ENCODE measurements at regions not wholly inside any gene's neighbourhood (a gene's known extent, or its start where the extent isn't known, plus 50 kb on each side); places are given as distances from the start of the nearest gene placed in this dataset.

DNA sequence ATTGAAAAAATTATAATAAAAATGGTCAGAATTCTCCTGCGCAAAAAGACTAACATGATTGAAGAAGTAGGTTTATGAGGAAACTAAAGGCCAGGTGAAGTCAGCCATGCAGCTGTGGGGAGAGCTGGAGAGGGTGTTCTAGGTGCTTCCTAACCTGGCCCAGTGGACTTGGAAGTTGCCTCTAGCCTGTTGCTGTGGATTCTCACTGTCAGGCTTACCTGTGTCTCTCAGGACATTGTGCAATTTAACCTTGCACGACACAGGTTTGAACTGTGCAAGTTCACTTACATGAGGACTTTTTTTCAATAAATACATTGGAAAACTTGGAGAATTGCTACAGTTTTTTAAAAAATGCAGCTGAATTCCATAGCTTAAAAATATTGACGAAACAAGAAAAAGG, 266.4 kb downstream of the CXCL12 start:
- no peak overlapping the region for H3K9ac ChIP-seq (ENCODE audit: control insufficient read depth, extremely low read depth, insufficient read depth, low read length)
- no peaks in the 10 kb centered on the region for H3K27me3 ChIP-seq (ENCODE audit: control insufficient read depth, extremely low read depth, insufficient read depth, low read length)
- H3K4me2 ChIP-seq (ENCODE audit: control insufficient read depth, extremely low read depth, insufficient read depth, low read depth, low read length) = no peak overlapping the region
- no peaks in the 10 kb centered on the region for H3K9me3 ChIP-seq (ENCODE audit: control insufficient read depth, low read depth, low read length)
- no peaks in the 10 kb centered on the region for H4K20me1 ChIP-seq (ENCODE audit: control insufficient read depth, extremely low read depth, insufficient read depth, low read length)
- DNase-seq (ENCODE audit: low read depth, low spot score) = no peak
- TF ChIP-seq EZH2 (IDR thresholded peaks at IDR 0.05; ENCODE audit: low read length) = no peak
- TF ChIP-seq, protein P1, sequence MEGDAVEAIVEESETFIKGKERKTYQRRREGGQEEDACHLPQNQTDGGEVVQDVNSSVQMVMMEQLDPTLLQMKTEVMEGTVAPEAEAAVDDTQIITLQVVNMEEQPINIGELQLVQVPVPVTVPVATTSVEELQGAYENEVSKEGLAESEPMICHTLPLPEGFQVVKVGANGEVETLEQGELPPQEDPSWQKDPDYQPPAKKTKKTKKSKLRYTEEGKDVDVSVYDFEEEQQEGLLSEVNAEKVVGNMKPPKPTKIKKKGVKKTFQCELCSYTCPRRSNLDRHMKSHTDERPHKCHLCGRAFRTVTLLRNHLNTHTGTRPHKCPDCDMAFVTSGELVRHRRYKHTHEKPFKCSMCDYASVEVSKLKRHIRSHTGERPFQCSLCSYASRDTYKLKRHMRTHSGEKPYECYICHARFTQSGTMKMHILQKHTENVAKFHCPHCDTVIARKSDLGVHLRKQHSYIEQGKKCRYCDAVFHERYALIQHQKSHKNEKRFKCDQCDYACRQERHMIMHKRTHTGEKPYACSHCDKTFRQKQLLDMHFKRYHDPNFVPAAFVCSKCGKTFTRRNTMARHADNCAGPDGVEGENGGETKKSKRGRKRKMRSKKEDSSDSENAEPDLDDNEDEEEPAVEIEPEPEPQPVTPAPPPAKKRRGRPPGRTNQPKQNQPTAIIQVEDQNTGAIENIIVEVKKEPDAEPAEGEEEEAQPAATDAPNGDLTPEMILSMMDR (optimal IDR thresholded peaks at IDR 0.05 in 1 of 3, IDR thresholded peaks at IDR 0.05 in 1 of 3, conservative IDR thresholded peaks at IDR 0.05 in 1 of 3; ENCODE audit: extremely low read depth in 1 of 3, insufficient read depth in 2 of 3, low read length in 3 of 3) = no peak
- no peaks in the 10 kb centered on the region for H3K36me3 ChIP-seq (ENCODE audit: control insufficient read depth in 2 of 2, extremely low read depth in 1 of 2, insufficient read depth in 2 of 2, low read length in 2 of 2)
- H3K79me2 ChIP-seq (ENCODE audit: control insufficient read depth, insufficient read depth, low read length) = no peaks in the 10 kb centered on the region
- no peaks in the 10 kb centered on the region for H3K4me1 ChIP-seq (ENCODE audit: control insufficient read depth, extremely low read depth, insufficient read depth, low read length)
- H3K27ac ChIP-seq (ENCODE audit: control insufficient read depth, insufficient read depth, low read length) = no peak overlapping the region
- H2AFZ ChIP-seq (ENCODE audit: control insufficient read depth, low read length) = no peak overlapping the region
- no peak overlapping the region for H3K4me3 ChIP-seq (ENCODE audit: control insufficient read depth in 2 of 3, extremely low read depth in 1 of 3, insufficient read depth in 2 of 3, low read depth in 1 of 3, low read length in 3 of 3)
- no peaks in the 10 kb centered on the region for H3K9me1 ChIP-seq (ENCODE audit: control insufficient read depth, extremely low read depth, insufficient read depth, low read length)
- dilution Hi-C loops (cut with MboI; ENCODE audit: extremely low pct_ligation_motif_present, low sequenced_read_pairs) = no loop called here
- FAIRE-seq = no peak

DNA sequence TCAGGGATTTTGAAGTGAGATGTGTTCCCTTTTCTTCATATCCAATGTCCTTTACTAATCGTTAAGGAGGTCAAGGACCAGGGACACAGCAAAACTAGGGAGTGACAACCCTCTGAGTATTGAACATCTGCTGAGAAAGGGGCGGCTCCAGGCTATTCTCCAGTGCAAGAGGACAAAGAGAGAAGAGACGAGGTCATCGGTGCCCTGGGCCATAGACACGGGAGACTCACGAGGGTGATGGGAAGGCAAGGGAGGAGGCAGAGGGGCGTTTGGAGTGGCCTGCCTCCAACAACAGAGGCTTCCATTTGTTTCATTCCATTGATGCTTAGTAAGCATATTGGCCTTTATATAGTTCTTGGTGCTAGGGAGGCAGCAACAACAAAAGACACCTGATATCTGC, 268.4 kb downstream of the CXCL12 start:
- no peaks in the 10 kb centered on the region for H3K4me1 ChIP-seq (ENCODE audit: control insufficient read depth, extremely low read depth, insufficient read depth, low read length)
- no peak overlapping the region for H3K27ac ChIP-seq (ENCODE audit: control insufficient read depth, insufficient read depth, low read length)
- no peak overlapping the region for H2AFZ ChIP-seq (ENCODE audit: control insufficient read depth, low read length)
- H3K4me2 ChIP-seq (ENCODE audit: control insufficient read depth, extremely low read depth, insufficient read depth, low read depth, low read length) = no peak overlapping the region
- DNase-seq (ENCODE audit: low read depth, low spot score) = no peak
- dilution Hi-C loops (cut with MboI; ENCODE audit: extremely low pct_ligation_motif_present, low sequenced_read_pairs) = no loop called here
- no peaks in the 10 kb centered on the region for H4K20me1 ChIP-seq (ENCODE audit: control insufficient read depth, extremely low read depth, insufficient read depth, low read length)
- TF ChIP-seq EZH2 (IDR thresholded peaks at IDR 0.05; ENCODE audit: low read length) = no peak
- TF ChIP-seq, protein P1 (optimal IDR thresholded peaks at IDR 0.05 in 1 of 3, IDR thresholded peaks at IDR 0.05 in 1 of 3, conservative IDR thresholded peaks at IDR 0.05 in 1 of 3; ENCODE audit: extremely low read depth in 1 of 3, insufficient read depth in 2 of 3, low read length in 3 of 3) = no peak
- FAIRE-seq = no peak
- no peak overlapping the region for H3K4me3 ChIP-seq (ENCODE audit: control insufficient read depth in 2 of 3, extremely low read depth in 1 of 3, insufficient read depth in 2 of 3, low read depth in 1 of 3, low read length in 3 of 3)
- no peaks in the 10 kb centered on the region for H3K36me3 ChIP-seq (ENCODE audit: control insufficient read depth in 2 of 2, extremely low read depth in 1 of 2, insufficient read depth in 2 of 2, low read length in 2 of 2)
- H3K27me3 ChIP-seq (ENCODE audit: control insufficient read depth, extremely low read depth, insufficient read depth, low read length) = no peaks in the 10 kb centered on the region
- H3K79me2 ChIP-seq (ENCODE audit: control insufficient read depth, insufficient read depth, low read length) = no peaks in the 10 kb centered on the region
- H3K9ac ChIP-seq (ENCODE audit: control insufficient read depth, extremely low read depth, insufficient read depth, low read length) = no peak overlapping the region
- no peaks in the 10 kb centered on the region for H3K9me1 ChIP-seq (ENCODE audit: control insufficient read depth, extremely low read depth, insufficient read depth, low read length)
- H3K9me3 ChIP-seq (ENCODE audit: control insufficient read depth, low read depth, low read length) = no peaks in the 10 kb centered on the region
